ENCODE measurements at regions not wholly inside any gene's neighbourhood (a gene's known extent, or its start where the extent isn't known, plus 50 kb on each side); places are given as distances from the start of the nearest gene placed in this dataset.

DNA sequence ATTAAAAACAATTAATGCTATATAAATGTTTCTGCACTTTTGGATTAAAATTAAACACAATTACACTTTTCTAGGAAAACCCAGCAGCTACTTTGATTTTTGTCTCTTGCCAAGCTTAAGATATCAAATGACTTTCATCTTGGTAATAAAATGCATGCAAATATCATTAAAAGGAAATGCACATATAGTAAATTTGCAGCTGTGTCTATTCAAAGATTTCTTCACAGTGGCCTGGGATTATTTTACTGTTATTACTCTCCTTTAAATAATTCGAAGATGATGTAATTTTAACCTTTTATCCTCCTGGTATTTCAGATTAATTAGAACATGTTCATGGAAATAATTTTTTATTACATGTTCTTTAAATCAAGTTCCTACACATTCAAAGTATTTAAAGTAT lies 529.5 kb upstream of the RGMB start:
- no peaks in the 10 kb centered on the region for H3K9me3 ChIP-seq (ENCODE audit: low read length)

DNA sequence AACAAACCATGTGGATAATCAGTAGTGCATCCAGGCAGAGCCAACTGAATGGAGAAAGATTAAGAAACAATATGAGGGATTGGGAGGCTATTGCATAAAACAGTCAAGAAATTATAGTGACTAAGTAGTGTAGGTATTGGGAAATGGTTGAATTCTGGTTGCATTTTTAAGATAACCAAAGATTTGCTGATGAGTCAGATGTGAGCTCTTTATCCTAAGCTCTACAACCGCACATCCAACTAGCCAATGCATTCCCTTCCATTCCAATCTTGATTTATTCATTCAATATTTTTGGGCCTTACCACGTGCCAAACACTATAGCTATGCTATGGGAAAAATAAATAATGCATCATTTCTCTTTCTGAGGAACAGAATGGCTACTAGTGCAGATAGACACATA lies 524.5 kb upstream of the RGMB start:
- Histone ChIP-seq H4K20me1 (ENCODE audit: insufficient read depth) (no peaks in the 10 kb centered on the region), H3K4me3 (ENCODE audit: low read length) (no peak overlapping the region), H3F3A (ENCODE audit: insufficient read depth, low read length, poor library complexity, severe bottlenecking) (no peaks in the 10 kb centered on the region), H3K9me2 (ENCODE audit: insufficient read depth, low read length) (no peaks in the 10 kb centered on the region), H2AFZ (ENCODE audit: low read depth, low read length) (no peak overlapping the region), H3K27me3 (ENCODE audit: insufficient read depth, low read depth, low read length) (no peaks in the 10 kb centered on the region), H3K27ac (ENCODE audit: low read length) (no peak overlapping the region), H3K9me3 (ENCODE audit: low read length) (no peaks in the 10 kb centered on the region), H3K36me3 (ENCODE audit: insufficient read depth, low read length) (no peaks in the 10 kb centered on the region), H3K4me2 (ENCODE audit: low read length) (no peak overlapping the region), H3K9ac (ENCODE audit: low read length) (no peak overlapping the region), H3K79me2 (replicated peaks; ENCODE audit: insufficient read depth, low read length) (no peaks in the 10 kb centered on the region)
- TF ChIP-seq, protein P1, sequence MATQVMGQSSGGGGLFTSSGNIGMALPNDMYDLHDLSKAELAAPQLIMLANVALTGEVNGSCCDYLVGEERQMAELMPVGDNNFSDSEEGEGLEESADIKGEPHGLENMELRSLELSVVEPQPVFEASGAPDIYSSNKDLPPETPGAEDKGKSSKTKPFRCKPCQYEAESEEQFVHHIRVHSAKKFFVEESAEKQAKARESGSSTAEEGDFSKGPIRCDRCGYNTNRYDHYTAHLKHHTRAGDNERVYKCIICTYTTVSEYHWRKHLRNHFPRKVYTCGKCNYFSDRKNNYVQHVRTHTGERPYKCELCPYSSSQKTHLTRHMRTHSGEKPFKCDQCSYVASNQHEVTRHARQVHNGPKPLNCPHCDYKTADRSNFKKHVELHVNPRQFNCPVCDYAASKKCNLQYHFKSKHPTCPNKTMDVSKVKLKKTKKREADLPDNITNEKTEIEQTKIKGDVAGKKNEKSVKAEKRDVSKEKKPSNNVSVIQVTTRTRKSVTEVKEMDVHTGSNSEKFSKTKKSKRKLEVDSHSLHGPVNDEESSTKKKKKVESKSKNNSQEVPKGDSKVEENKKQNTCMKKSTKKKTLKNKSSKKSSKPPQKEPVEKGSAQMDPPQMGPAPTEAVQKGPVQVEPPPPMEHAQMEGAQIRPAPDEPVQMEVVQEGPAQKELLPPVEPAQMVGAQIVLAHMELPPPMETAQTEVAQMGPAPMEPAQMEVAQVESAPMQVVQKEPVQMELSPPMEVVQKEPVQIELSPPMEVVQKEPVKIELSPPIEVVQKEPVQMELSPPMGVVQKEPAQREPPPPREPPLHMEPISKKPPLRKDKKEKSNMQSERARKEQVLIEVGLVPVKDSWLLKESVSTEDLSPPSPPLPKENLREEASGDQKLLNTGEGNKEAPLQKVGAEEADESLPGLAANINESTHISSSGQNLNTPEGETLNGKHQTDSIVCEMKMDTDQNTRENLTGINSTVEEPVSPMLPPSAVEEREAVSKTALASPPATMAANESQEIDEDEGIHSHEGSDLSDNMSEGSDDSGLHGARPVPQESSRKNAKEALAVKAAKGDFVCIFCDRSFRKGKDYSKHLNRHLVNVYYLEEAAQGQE (IDR thresholded peaks at IDR 0.05; ENCODE audit: borderline replicate concordance), result no peak
- no peak for TF ChIP-seq EP300 (conservative IDR thresholded peaks at IDR 0.05; ENCODE audit: poor library complexity, severe bottlenecking)
- no peak for TF ChIP-seq POLR2AphosphoS5 (IDR thresholded peaks at IDR 0.05)
- no peak for TF ChIP-seq TAF1 (IDR thresholded peaks at IDR 0.05; ENCODE audit: low read depth)

More for the DNA sequence above, 529.5 kb upstream of the RGMB start:
- Histone ChIP-seq H3K36me3 (ENCODE audit: insufficient read depth, low read length) (no peaks in the 10 kb centered on the region), H3K27ac (ENCODE audit: low read length) (no peak overlapping the region), H3F3A (ENCODE audit: insufficient read depth, low read length, poor library complexity, severe bottlenecking) (no peaks in the 10 kb centered on the region), H2AFZ (ENCODE audit: low read depth, low read length) (no peak overlapping the region), H3K9me2 (ENCODE audit: insufficient read depth, low read length) (no peaks in the 10 kb centered on the region), H3K27me3 (ENCODE audit: insufficient read depth, low read depth, low read length) (no peaks in the 10 kb centered on the region), H3K4me3 (ENCODE audit: low read length) (no peak overlapping the region), H4K20me1 (ENCODE audit: insufficient read depth) (no peaks in the 10 kb centered on the region), H3K9ac (ENCODE audit: low read length) (no peak overlapping the region), H3K79me2 (replicated peaks; ENCODE audit: insufficient read depth, low read length) (no peaks in the 10 kb centered on the region), H3K4me2 (ENCODE audit: low read length) (no peak overlapping the region)
- TF ChIP-seq SMC3 (conservative IDR thresholded peaks at IDR 0.05; ENCODE audit: poor library complexity) (no peak), EP300 (conservative IDR thresholded peaks at IDR 0.05; ENCODE audit: poor library complexity, severe bottlenecking) (no peak)

DNA sequence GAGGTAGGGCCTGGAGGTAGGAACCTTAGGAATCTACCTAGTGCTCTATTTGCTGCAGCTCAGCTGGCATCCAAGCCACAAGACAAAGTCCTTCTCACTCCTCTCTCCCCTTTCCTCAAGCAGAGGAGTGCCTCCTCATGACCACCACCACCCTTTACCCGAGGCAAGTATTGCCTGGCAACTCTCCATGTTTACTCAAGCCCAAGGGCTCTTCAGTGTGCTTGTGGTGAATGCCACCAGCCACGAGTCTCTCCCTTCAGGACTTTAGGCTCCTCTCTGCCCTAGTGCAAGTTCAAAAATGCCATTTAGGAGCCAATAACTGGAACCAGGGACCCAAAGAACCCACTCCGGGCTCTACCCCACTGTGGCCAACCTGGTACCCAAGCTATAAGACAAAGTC lies 514.5 kb upstream of the RGMB start:
- Histone ChIP-seq H3K36me3 (ENCODE audit: insufficient read depth, low read length) (no peaks in the 10 kb centered on the region), H4K20me1 (ENCODE audit: insufficient read depth) (no peaks in the 10 kb centered on the region), H3K79me2 (replicated peaks; ENCODE audit: insufficient read depth, low read length) (no peaks in the 10 kb centered on the region), H3K4me2 (ENCODE audit: low read length) (no peak overlapping the region), H3K27me3 (ENCODE audit: insufficient read depth, low read depth, low read length) (no peaks in the 10 kb centered on the region), H3K9me2 (ENCODE audit: insufficient read depth, low read length) (no peaks in the 10 kb centered on the region), H3K27ac (ENCODE audit: low read length) (no peak overlapping the region), H2AFZ (ENCODE audit: low read depth, low read length) (no peak overlapping the region), H3K4me3 (ENCODE audit: low read length) (no peak overlapping the region), H3K9ac (ENCODE audit: low read length) (no peak overlapping the region), H3F3A (ENCODE audit: insufficient read depth, low read length, poor library complexity, severe bottlenecking) (no peaks in the 10 kb centered on the region), H3K9me3 (ENCODE audit: low read length) (no peaks in the 10 kb centered on the region)
- TF ChIP-seq TAF1 (IDR thresholded peaks at IDR 0.05; ENCODE audit: low read depth), result no peak
- no peak for TF ChIP-seq RAD21 (conservative IDR thresholded peaks at IDR 0.05)
- no peak for TF ChIP-seq SMC3 (conservative IDR thresholded peaks at IDR 0.05; ENCODE audit: poor library complexity)
- TF ChIP-seq, protein P2, sequence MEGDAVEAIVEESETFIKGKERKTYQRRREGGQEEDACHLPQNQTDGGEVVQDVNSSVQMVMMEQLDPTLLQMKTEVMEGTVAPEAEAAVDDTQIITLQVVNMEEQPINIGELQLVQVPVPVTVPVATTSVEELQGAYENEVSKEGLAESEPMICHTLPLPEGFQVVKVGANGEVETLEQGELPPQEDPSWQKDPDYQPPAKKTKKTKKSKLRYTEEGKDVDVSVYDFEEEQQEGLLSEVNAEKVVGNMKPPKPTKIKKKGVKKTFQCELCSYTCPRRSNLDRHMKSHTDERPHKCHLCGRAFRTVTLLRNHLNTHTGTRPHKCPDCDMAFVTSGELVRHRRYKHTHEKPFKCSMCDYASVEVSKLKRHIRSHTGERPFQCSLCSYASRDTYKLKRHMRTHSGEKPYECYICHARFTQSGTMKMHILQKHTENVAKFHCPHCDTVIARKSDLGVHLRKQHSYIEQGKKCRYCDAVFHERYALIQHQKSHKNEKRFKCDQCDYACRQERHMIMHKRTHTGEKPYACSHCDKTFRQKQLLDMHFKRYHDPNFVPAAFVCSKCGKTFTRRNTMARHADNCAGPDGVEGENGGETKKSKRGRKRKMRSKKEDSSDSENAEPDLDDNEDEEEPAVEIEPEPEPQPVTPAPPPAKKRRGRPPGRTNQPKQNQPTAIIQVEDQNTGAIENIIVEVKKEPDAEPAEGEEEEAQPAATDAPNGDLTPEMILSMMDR (IDR thresholded peaks at IDR 0.05; ENCODE audit: poor library complexity, severe bottlenecking), result no peak
- TF ChIP-seq EZH2 (IDR thresholded peaks at IDR 0.05; ENCODE audit: borderline replicate concordance, insufficient read depth, low read length, poor library complexity, severe bottlenecking), result no peak
